WI38 (cell line): ENCODE measurements at regions not wholly inside any gene's neighbourhood (a gene's known extent, or its start where the extent isn't known, plus 50 kb on each side); places are given as distances from the start of the nearest gene placed in this dataset.
"Not testable (repeated sequence)": the region's sequence is repeated elsewhere in the genome, so short reads cannot be mapped to it uniquely, and the experiment has no call there.

ENCODE experiments used
- H3K4me3 ChIP-seq: 2 replicates; pipeline ENCODE4 v1.5.1; 2011; ENCODE audit warnings: low read depth, mild to moderate bottlenecking, control low read depth, low read length
- TF ChIP-seq, protein P1 (sequence below): IDR thresholded peaks from 2 replicates; pipeline ENCODE4 v1.5.1; 2012; ENCODE audit warnings: low read depth, mild to moderate bottlenecking, control low read depth, low read length

DNA sequence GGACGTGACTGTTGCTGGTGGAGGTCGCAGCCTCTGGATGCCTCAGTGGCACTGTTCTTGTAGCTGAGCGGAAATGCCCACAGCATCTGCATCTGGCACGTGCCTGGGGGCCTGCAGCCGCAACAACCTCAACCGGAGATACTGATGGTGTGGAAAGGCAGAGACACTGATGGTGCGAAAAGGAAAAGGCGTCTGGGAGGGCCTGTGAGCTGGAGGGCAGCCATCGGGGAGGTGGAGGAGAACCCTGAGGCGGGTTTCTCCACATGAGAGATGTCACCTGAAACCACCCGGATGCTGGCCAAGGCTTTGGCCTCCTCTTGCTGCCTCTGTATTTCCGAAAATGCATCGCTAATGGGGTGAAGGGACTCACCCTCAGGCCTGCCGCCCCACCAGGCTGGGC lies 284.8 kb upstream of the WSB1 start:
- H3K4me3 ChIP-seq = no peak overlapping the region
- TF ChIP-seq, protein P1, sequence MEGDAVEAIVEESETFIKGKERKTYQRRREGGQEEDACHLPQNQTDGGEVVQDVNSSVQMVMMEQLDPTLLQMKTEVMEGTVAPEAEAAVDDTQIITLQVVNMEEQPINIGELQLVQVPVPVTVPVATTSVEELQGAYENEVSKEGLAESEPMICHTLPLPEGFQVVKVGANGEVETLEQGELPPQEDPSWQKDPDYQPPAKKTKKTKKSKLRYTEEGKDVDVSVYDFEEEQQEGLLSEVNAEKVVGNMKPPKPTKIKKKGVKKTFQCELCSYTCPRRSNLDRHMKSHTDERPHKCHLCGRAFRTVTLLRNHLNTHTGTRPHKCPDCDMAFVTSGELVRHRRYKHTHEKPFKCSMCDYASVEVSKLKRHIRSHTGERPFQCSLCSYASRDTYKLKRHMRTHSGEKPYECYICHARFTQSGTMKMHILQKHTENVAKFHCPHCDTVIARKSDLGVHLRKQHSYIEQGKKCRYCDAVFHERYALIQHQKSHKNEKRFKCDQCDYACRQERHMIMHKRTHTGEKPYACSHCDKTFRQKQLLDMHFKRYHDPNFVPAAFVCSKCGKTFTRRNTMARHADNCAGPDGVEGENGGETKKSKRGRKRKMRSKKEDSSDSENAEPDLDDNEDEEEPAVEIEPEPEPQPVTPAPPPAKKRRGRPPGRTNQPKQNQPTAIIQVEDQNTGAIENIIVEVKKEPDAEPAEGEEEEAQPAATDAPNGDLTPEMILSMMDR = no peak

DNA sequence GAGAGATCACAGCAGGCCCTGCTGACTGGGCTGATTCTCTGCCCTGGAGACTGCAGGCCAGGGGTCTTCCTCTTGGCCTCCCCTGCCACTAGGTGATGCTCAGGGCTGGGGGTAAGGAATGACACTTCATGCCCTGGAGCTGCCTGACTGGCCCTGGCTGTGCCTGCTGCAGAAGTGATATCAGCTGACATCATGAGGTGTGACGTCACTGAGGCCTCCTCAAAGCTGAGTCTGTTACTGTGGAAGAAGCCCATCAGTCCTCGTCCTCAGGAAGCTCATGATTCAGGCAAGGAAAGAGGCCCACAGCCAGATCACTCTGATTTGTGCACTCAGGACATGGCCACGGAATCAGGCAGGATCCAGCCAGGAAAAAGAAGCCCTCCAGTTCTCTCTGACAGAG lies 283.8 kb upstream of the WSB1 start:
- not testable (repeated sequence) for H3K4me3 ChIP-seq

DNA sequence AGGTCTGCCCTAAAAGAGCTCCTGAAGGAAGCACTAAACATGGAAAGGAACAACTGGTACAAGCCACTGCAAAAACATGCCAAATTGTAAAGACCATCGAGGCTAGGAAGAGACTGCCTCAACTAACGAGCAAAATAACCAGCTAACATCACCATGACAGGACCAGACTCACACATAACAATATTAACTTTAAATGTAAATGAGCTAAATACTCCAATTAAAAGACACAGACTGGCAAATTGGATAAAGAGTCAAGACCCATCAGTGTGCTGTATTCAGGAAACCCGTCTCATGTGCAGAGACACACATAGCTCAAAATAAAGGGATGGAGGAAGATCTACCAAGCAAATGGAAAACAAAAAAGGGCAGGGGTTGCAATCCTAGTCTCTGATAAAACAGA lies 263.4 kb upstream of the WSB1 start:
- not testable (repeated sequence) for H3K4me3 ChIP-seq

DNA sequence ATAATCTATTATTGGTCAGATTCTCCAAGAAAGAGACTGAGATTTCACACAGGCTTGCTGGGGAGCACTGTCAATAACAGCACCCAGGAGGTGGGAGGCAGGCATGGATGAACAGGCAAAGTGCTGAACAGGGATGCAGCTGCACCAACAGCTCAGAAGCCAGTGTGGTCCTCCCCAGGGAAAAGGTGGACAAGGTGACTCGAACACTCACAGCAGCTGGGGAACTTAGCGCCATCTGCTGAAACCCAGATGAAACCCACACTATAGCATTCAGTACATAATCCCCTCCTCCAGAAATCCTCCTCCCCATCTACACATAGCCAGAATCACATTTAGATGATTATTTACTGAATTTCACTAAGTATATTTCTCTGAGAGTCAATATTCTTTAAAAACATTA lies 255.2 kb upstream of the WSB1 start:
- TF ChIP-seq, protein P1 = no peak
- H3K4me3 ChIP-seq = no peak overlapping the region

DNA sequence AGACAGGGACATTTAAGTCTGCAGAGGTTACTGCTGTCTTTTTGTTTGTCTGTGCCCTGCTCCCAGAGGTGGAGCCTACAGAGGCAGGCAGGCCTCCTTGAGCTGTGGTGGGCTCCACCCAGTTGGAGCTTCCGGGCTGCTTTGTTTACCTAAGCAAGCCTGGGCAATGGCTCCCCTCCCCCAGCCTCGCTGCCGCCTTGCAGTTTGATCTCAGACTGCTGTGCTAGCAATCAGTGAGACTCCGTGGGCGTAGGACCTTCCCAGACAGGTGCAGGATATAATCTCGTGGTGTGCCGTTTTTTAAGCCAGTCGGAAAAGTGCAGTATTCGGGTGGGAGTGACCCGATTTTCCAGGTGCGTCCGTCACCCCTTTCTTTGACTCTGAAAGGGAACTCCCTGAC lies 248.9 kb upstream of the WSB1 start:
- not testable (repeated sequence) for H3K4me3 ChIP-seq

DNA sequence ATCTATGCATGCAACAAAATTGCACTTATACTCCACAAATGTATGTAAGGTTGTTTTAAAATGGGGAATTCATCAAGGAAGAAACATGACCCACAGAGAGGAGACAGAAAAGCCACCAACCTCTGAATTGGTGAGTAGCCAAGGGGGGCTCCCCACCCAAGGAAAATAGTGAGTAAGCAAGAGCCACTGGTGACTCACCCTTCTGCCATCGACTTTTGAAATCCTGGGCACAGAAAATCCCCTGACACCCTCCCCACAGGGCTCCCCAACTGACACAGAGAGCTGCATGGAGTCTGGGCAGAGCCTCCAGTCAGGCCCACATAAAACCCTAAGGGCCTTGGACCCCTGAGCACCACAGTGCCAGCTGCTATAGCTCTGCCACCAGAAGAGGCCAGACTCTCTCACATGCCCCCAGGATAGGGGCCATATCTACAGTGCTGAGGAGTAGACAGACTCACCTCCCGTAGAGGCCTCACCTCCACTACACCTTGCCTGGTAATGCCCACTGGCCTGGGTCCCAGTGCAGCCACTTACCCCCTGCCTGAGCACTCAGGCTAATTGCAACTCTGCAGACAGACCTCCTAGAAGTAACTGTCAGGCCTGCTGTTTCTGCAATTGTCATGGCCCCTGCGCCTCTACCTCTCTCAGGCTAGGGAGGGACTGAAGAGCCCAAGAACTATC lies 244.7 kb upstream of the WSB1 start:
- TF ChIP-seq, protein P1 = no peak
- H3K4me3 ChIP-seq = no peak overlapping the region

DNA sequence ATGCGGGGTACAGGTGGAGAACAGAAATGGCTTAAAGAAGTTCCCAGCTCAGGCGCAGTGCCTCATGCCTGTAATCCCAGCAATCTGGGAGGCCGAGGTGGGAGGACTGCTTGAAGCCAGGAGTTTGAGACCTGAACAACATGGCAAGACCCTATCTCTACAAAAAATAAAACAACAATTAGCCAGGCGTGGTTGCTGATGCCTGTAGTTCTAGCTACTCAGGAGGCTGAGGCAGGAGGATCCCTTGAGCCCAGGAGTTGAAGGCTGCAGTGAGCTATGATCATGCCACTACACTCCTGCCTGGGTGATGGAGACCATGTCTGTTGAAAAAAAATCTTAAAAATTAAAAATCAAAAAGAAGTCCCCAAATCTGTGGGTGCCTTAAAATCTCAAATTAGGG lies 228.3 kb upstream of the WSB1 start:
- TF ChIP-seq, protein P1 = no peak
- no peak overlapping the region for H3K4me3 ChIP-seq

DNA sequence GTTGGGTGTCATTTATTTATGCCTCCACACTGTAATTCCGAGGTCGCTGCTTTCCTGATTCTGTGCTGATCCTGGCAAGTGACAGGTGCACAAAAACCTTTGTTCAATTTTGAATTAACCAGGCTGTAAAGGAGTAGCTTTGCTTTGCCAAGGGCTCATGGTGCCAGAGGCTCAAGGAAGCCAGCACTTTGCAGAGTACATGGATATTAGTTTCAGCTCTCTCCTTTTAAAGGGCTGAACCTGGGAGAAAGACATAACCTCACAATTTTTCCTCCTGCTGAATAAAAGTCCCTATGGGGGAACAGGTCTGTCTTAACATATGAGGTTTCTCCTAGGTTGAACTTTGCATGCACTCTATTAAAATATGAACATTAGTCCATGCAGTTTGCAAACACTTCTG lies 227.6 kb upstream of the WSB1 start:
- H3K4me3 ChIP-seq = no peak overlapping the region
- TF ChIP-seq, protein P1 = no peak

DNA sequence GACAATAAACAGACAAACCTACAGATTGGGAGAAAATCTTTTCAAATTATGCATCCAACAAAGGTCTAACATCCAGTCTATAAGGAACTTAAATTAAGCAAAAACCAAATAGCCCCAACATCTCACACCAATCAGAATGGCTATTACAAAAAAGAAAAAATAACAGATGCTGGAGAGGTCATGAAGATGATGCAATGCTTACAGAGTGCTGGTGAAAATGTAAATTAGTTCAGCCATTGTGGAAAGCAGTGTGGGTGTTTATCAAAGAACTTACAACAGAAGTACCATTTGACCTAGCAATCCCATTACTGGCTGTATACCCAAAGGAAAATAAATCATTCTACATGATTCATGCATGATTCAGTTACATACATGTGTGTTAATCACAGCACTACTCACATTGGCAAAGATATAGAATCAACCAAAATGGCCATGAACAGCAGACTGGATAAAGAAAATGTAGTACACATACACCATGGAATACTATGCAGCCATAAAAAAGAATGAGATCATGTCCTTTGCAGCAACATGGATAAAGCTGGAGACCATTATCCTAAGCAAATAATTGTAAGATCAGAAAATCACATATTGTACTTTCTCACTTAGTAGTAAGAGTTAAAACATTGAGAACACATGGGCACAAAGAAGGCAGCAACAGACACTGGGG lies 223.9 kb upstream of the WSB1 start:
- H3K4me3 ChIP-seq = no peak overlapping the region
- TF ChIP-seq, protein P1 = no peak
